NCI-H1436 treated with DMSO at 0.1 percent for 48 hours (cell line): ENCODE measurements at regions not wholly inside any gene's neighbourhood (a gene's known extent, or its start where the extent isn't known, plus 50 kb on each side); places are given as distances from the start of the nearest gene placed in this dataset.
"Not testable (repeated sequence)": the region's sequence is repeated elsewhere in the genome, so short reads cannot be mapped to it uniquely, and the experiment has no call there.

Experiments
- DNase-seq: peaks from one replicate; lab custom pipeline; 2025; lab: John Stamatoyannopoulos, UW

- DNase-seq, result no peak
Observed at GRCh38 chr5:87198010-87198409, 69.7 kb upstream of the RASA1 start.

- not testable (repeated sequence) for DNase-seq
Observed at GRCh38 chr5:87199246-87199645, 68.4 kb upstream of the RASA1 start.

GRCh38 chr5:87199704-87200103 is 68.0 kb upstream of the RASA1 start:
- not testable (repeated sequence) for DNase-seq

- DNase-seq, result no peak
Observed at GRCh38 chr5:87210076-87210475, 57.6 kb upstream of the RASA1 start.

- no peak for DNase-seq
Observed at GRCh38 chr5:87210743-87211142, 56.9 kb upstream of the RASA1 start.

- DNase-seq, result no peak
Observed at GRCh38 chr5:87211676-87212075, 56.0 kb upstream of the RASA1 start.

- DNase-seq, result not testable (repeated sequence)
Observed at GRCh38 chr5:87212183-87212582, 55.5 kb upstream of the RASA1 start.

GRCh38 chr5:87217480-87217879 is 50.2 kb upstream of the RASA1 start:
- DNase-seq, result not testable (repeated sequence)
